H7 (cell line): ENCODE measurements at regions not wholly inside any gene's neighbourhood (a gene's known extent, or its start where the extent isn't known, plus 50 kb on each side); places are given as distances from the start of the nearest gene placed in this dataset.

ENCODE experiments used
- DNase-seq: peaks from one replicate; pipeline ENCODE4 v3.0.0; 2012
- H3K27me3 ChIP-seq: 2 replicates; pipeline ENCODE4 v1.6.0; 2011; ENCODE audit warnings: mild to moderate bottlenecking, low read length; ENCODE audit not compliant: control insufficient read depth, insufficient read depth
- H3K36me3 ChIP-seq: replicated peaks from 2 replicates; pipeline ENCODE4 v1.5.1; 2011; ENCODE audit warnings: low read length; ENCODE audit not compliant: control insufficient read depth, insufficient read depth
- H3K4me3 ChIP-seq: 2 replicates; pipeline ENCODE4 v1.5.1; 2011; ENCODE audit warnings: low read depth, mild to moderate bottlenecking, control low read depth, low read length, moderate library complexity; ENCODE audit not compliant: insufficient read depth

DNA sequence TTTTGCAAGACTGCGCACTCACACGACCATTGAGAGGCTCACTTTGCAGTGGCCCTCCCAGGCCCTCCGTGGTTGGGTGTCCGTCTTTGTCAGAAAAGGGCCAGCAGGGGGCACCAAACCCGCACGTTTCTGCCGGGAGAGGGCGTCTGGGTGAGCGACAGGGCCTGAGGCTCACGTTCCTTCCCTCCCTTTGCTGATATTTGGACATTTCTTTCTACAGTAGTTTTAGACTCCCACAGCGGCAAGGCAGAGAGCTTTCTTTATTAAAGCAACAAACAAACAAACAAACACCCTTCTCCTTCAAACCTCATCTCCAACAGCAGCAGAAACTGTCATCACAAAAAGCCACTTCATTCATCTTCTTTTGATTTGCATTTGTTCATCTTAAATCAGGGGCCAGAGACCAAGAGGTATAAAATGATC is 79.2 kb upstream of the WDR26 start:
- Histone ChIP-seq H3K4me3 (no peak overlapping the region), H3K27me3 (no peaks in the 10 kb centered on the region; the same call in 1 of the 2 replicates), H3K36me3 (no peaks in the 10 kb centered on the region)
- DNase-seq = peak; percentile 92

DNA sequence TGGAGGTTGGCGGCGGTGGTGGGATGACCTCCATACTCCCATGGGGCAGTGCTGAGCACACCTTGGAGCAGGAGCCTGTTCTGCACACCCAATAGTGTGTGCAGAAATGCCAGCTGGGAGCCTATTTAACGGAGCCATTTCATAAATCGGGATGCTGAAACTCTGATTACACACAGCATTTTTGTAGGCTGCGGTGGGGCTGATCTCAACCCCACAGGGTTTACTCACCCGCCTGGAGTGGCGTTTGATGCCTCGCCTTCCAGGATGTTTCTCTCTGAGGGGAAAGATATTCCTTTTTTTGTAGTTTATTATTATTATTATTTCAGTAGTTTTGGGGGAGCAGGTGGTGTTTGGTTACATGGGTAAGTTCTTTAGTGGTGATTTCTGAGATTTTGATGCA is 82.6 kb upstream of the WDR26 start:
- no peaks in the 10 kb centered on the region for H3K36me3 ChIP-seq
- H3K4me3 ChIP-seq = no peak overlapping the region
- H3K27me3 ChIP-seq = no peaks in the 10 kb centered on the region
- DNase-seq = no peak

DNA sequence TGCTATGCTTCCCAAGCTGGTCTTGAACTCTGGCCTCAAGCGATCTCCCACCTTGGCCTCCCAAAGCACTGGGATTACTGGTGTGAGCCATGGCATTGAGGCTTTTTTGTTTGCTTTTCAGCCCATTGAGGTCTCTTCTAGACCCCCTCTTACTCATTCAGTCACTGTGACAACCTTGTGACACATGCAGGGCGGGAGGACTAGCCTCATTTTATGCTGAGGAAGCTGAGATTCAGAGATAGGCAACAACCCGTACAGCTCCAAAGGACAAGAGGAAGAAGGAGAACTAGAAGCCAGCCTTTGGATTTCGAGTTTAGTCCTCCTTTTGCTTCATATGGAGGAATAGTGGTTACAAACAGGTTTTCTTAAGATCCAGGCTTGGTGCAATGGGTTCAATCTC is 83.9 kb upstream of the WDR26 start:
- Histone ChIP-seq H3K36me3 (no peaks in the 10 kb centered on the region), H3K4me3 (no peak overlapping the region), H3K27me3 (no peaks in the 10 kb centered on the region)
- no peak for DNase-seq

DNA sequence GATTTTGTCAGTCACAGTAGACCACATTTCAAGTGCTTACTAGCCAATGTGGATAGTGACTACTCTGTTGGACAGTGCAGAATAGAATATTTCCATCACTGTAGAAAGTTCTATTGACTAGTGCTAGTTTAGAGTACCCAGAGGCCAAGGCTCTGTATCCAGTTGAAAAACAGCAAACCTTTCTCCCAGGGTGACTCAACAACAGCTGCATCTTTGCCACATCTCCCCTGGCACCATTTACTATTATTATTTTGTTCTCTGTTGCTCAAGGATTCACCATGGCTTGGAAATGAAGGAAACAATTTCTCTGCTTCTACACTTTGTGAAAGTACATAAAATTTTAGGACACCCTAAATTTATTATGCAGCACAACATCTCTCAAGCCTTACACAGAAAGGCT is 85.3 kb upstream of the WDR26 start:
- no peaks in the 10 kb centered on the region for H3K36me3 ChIP-seq
- H3K4me3 ChIP-seq = no peak overlapping the region
- no peaks in the 10 kb centered on the region for H3K27me3 ChIP-seq
- no peak for DNase-seq

DNA sequence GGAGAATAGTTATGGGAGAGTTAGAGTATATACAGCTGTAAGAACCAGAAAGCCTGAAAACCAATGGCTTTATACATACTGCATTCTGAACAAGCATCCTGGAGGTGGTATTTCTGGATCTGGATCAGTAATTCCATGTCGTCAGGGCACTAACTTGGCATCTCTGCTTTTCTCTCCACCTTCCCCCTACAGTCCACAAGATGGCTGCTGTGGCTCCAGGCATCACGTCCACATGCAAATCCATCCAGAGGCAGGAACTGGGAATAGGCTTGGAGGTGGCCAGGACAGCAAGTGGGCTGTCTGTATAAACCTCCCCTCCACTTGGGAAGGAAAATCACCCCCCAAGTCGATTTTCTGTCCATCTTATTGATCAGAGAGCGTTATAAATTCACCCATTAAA is 86.2 kb upstream of the WDR26 start:
- Histone ChIP-seq H3K4me3 (no peak overlapping the region), H3K27me3 (no peaks in the 10 kb centered on the region), H3K36me3 (no peaks in the 10 kb centered on the region)
- DNase-seq = no peak

DNA sequence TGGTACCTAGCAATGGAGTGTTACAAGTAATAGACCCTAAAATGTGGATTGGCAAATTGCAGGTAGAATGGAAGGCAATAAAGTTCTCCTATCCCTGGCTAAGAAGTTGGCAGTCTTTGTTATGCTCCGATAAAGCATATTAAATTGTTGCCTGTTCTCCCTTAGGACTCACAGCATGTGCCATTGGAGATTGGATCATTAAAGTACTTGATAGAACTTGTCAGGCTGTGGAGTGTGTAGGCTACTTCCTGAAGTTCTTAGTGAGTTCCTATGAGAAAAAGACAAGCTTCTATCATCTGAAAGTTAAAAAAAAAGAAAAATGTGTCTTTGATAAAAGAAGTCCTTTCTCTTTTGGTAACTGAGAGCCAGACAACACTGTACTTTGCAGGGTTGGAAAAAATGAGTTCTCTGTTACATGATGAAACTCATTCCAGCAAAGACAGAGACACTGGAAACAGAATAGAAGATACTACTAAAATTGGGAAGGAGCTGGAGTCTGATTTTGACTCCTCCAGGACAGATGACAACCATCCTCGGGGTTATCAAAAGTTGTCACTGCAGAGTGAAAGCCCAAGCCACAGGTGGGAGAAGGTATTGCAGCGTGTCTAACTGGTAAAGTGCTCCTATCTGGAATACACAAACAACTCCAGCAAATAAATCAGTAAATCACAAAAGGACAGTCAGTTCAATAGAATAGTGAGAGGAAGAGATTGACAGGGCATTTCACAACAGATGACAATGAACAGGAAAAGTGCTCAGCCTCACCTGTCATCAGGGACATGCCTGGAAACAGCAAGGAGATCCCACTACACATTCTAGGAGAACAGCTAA is 87.5 kb upstream of the WDR26 start:
- Histone ChIP-seq H3K27me3 (no peaks in the 10 kb centered on the region), H3K36me3 (no peaks in the 10 kb centered on the region), H3K4me3 (no peak overlapping the region)
- no peak for DNase-seq

DNA sequence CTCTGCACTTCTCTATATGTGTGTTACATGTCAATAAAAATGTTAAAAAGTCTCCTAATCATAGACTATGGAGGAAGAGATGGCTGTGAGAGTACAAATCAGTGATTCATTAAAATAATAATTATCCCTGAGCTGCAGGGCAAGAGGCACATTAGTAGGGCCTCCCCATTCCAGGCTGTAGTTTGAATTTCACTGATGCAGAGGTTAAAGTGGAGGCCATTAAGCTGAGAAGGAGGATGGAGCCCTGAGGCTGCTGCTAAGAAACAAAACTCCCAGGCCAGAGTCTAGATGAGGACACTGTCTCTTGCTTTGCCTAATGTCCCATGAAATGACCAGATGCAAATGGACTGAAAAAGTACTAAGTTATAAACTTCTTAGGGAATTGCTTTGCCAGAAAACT is 89.1 kb upstream of the WDR26 start:
- Histone ChIP-seq H3K36me3 (no peaks in the 10 kb centered on the region), H3K4me3 (no peak overlapping the region), H3K27me3 (no peaks in the 10 kb centered on the region)
- DNase-seq = no peak

DNA sequence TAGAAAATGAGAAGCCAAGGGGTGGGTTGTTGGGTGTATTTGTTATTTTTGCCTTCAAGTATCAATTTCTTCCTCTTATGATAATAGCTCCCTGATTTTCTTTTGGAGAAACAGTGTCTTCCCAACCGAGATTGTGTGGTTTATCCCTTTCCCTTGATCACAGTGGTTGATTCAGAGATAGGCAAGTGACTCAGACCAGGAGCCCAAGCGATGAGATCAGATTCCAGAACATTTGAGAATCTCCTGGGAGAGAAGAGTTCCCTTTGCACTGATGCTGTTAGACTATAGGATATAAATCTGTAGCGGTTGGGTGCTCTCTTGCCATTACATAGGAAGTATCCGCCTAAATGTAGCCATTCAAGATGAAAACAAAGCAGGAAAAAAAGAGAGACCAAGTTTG is 90.1 kb upstream of the WDR26 start:
- no peak for DNase-seq
- Histone ChIP-seq H3K36me3 (no peaks in the 10 kb centered on the region), H3K27me3 (no peaks in the 10 kb centered on the region), H3K4me3 (no peak overlapping the region)

DNA sequence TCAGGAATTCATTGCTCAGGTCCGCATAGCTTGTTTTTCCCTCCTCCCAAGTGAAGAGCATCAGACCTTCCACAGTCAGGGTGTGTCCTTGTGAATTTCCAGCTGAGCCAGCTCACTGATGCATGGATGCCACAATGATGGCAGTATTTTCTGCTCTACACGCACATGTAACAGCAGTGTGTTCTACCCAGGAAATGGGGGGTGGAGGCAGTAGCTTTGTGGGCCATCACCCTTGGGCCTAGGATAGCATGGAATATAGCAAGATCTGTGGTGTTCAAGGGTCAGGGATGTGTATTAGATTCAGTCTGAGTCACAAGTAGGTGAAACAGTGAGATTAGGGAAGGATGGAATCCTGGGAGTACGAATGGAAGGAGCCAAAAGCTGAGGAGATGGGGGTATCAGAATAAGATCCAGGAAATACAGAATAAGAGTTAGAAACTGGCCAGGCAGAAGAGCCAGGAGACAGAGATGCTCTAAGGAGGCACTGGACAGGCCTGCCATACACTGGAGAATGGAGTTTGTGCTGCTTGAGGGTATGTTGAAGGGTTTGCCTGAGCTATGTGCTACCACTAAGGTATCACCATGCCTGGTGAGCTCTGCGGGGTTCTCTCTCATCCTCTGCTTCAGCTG is 90.6 kb upstream of the CNIH3 start:
- H3K27me3 ChIP-seq = no peaks in the 10 kb centered on the region
- DNase-seq = no peak
- H3K36me3 ChIP-seq = no peaks in the 10 kb centered on the region
- no peak overlapping the region for H3K4me3 ChIP-seq

DNA sequence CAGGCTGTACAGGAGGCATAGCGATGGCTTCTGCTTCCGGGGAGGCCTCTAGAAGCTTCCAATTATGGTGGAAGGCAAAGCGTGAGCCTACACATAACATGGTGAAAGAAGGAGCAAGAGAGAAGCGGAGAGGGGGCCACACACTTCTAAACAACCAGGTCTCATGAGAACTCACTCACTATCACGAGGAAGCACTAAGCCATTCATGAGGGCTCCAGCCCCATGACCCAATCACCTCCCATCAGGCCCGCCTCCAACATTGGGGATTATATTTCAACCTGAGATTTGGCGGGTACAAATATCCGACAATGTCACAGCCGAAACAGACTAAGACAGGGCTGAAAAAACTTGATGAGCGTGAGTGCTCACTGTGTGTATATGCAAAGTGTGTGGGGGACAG is 89.3 kb upstream of the CNIH3 start:
- Histone ChIP-seq H3K36me3 (no peaks in the 10 kb centered on the region), H3K27me3 (no peaks in the 10 kb centered on the region), H3K4me3 (no peak overlapping the region)
- DNase-seq = no peak

DNA sequence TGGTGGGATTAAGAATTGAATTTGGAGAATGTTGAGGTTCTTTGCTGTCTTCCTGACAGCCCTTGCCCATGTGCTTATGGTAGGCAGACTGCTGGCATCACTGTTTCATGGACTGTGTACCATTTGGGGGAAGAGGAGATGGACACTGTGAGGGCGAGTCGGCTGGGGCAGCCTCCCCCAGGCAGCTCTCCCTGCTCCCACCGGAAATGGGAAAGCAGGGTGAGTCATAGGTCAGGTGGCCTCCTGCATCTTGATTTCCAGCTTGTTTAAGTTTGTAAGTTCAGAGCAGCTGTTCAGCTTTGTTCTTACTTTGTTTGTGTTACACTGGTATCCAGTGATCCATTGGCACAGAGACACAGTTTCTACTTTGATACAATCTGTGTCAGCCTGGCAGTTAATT is 87.2 kb upstream of the CNIH3 start:
- H3K4me3 ChIP-seq = no peak overlapping the region
- no peaks in the 10 kb centered on the region for H3K27me3 ChIP-seq
- H3K36me3 ChIP-seq = no peaks in the 10 kb centered on the region
- no peak for DNase-seq

DNA sequence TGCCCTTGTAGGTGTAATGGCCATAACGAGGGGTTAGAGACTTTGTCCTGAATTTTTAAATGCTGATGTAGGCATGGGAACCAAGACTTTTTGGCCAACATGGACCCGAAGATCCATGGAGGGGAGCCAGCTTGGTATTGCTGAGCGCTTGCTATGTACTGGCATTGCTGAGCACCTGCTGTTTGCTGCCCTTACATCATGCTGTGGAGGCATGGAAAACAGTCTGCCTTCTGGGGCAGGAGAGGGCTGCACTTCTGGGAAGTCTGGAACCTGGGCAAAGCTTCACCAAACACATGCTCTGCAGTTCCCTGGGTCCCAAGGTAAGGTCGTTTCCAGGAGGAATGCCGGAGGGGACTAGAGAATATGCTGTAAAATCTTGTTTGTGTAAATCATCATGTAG is 86.3 kb upstream of the CNIH3 start:
- H3K4me3 ChIP-seq = no peak overlapping the region
- H3K36me3 ChIP-seq = no peaks in the 10 kb centered on the region
- no peaks in the 10 kb centered on the region for H3K27me3 ChIP-seq
- DNase-seq = no peak

DNA sequence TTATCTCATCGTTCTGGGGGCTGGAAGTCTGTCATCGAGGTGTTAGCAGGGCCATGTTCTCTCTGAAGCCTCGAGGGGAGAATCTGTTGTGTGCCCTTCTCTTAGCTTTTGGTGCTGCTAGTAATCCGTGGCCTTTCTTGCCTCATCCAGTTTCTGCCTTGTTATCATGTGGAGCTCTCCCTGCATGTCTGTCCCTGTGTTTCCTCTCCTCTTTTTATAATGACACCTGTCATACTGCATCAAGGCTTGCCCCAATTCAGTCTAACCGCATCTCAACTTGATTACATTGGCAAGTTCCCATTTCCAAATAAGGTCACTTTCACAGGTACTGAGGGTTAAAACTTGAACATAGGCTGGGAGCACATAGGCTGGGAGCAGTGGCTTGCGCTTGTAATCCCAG is 82.6 kb upstream of the CNIH3 start:
- Histone ChIP-seq H3K27me3 (no peaks in the 10 kb centered on the region), H3K36me3 (no peaks in the 10 kb centered on the region), H3K4me3 (no peak overlapping the region)
- DNase-seq = no peak

DNA sequence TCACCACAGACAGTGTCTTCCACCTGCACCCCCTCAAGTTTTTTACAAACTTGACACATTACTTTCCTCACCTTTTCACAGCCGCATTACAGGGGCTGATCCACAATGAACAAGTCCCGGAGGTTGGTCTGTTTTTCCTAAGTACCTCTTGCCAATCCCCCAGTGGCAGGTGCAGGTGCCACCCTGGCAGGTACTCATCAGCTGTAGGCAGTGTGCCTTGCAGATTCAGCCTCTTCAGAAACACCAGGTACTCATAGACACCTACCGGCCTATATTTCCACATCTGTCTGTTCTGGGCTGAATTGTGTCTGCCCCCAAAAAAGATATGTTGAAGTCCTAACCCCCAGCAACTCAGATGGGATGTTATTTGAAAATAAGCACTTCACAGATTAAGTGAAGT is 81.4 kb upstream of the CNIH3 start:
- no peak for DNase-seq
- H3K27me3 ChIP-seq = no peaks in the 10 kb centered on the region
- no peaks in the 10 kb centered on the region for H3K36me3 ChIP-seq
- no peak overlapping the region for H3K4me3 ChIP-seq

DNA sequence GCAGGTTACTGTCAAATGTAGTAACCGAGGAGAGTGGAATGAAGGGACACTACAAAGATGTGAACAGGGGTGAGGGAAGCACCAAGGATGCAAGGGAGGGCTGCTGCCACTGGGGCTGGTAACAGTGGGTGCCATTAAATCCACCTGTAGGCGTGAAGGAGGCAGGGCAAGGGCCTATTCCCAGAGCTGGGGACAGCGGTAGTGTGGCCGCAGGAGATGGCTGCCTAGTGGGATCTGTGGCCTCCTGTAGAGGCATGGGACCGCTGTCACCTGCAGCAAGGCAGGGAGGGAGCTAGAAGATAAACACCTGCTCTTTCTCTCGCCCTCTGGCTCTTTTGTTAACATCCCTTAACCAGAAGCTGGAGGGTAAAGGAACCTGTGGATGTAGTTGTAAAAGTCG is 80.5 kb upstream of the CNIH3 start:
- H3K27me3 ChIP-seq = no peaks in the 10 kb centered on the region
- no peaks in the 10 kb centered on the region for H3K36me3 ChIP-seq
- no peak overlapping the region for H3K4me3 ChIP-seq
- no peak for DNase-seq
